ENCODE measurements at regions not wholly inside any gene's neighbourhood (a gene's known extent, or its start where the extent isn't known, plus 50 kb on each side); places are given as distances from the start of the nearest gene placed in this dataset.
"Not testable (repeated sequence)": the region's sequence is repeated elsewhere in the genome, so short reads cannot be mapped to it uniquely, and the experiment has no call there.

- DNase-seq: no peak
- no peaks in the 10 kb centered on the region for H3K27me3 ChIP-seq
- H3K36me3 ChIP-seq: no peaks in the 10 kb centered on the region
- TF ChIP-seq, protein P1, sequence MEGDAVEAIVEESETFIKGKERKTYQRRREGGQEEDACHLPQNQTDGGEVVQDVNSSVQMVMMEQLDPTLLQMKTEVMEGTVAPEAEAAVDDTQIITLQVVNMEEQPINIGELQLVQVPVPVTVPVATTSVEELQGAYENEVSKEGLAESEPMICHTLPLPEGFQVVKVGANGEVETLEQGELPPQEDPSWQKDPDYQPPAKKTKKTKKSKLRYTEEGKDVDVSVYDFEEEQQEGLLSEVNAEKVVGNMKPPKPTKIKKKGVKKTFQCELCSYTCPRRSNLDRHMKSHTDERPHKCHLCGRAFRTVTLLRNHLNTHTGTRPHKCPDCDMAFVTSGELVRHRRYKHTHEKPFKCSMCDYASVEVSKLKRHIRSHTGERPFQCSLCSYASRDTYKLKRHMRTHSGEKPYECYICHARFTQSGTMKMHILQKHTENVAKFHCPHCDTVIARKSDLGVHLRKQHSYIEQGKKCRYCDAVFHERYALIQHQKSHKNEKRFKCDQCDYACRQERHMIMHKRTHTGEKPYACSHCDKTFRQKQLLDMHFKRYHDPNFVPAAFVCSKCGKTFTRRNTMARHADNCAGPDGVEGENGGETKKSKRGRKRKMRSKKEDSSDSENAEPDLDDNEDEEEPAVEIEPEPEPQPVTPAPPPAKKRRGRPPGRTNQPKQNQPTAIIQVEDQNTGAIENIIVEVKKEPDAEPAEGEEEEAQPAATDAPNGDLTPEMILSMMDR (IDR thresholded peaks at IDR 0.05; ENCODE audit: low read depth, low read length): no peak
- no peak overlapping the region for H3K4me3 ChIP-seq (ENCODE audit: low read depth, low read length)
- H3K4me1 ChIP-seq: no peaks in the 10 kb centered on the region
- H3K9me3 ChIP-seq: no peaks in the 10 kb centered on the region
Measured at GRCh38 chr2:58701688-58702301, 460.7 kb upstream of the FANCL start.

DNA sequence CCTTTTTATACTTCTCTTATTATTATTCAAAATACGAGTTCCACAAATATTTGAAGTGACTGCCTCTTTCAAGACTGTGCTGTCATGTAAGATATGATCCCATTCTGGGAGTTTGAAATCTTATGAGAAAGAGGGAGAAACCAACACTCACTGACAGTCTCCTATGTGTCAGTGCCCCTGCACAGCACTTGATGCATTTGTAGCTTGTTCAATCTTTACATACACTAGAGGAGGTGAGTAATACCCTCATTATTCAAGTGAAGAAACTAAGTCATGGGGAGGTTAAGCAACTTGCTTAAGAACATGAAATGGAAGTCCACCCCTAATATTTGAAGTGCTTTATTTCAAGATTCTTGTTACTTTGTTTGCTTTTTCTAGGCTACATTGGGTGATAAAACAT is 459.5 kb upstream of the FANCL start:
- no peaks in the 10 kb centered on the region for H3K36me3 ChIP-seq
- H3K27me3 ChIP-seq: no peaks in the 10 kb centered on the region
- TF ChIP-seq, protein P1 (IDR thresholded peaks at IDR 0.05; ENCODE audit: low read depth, low read length): no peak
- no peak overlapping the region for H3K4me3 ChIP-seq (ENCODE audit: low read depth, low read length)
- DNase-seq: no peak
- H3K9me3 ChIP-seq: no peaks in the 10 kb centered on the region
- H3K4me1 ChIP-seq: no peaks in the 10 kb centered on the region

DNA sequence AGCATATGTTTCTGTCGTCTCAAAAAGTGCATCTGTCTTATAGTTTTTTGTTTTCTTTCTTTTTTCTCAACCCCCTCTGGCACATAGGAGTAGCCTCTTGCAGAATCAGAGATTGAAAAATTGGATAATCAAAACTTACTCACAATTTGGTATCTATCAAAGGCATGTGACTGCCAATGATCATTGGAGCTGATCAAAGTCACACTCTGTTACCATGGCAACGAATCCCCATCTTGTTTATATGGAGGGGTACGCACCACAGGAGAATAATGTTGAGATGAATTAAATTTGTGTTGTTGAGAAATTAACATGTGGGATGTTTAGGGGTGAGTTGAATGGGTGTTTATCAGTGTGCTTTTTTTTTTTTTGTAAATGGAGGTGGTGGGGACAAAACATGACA is 458.3 kb upstream of the FANCL start:
- Histone ChIP-seq H3K27me3 (no peaks in the 10 kb centered on the region), H3K36me3 (no peaks in the 10 kb centered on the region), H3K4me1 (no peaks in the 10 kb centered on the region), H3K9me3 (no peaks in the 10 kb centered on the region), H3K4me3 (ENCODE audit: low read depth, low read length) (no peak overlapping the region)
- DNase-seq: no peak
- TF ChIP-seq, protein P1 (IDR thresholded peaks at IDR 0.05; ENCODE audit: low read depth, low read length): no peak

GRCh38 chr2:58698620-58699019 is 457.5 kb upstream of the FANCL start:
- H3K4me3 ChIP-seq (ENCODE audit: low read depth, low read length): no peak overlapping the region
- no peak for DNase-seq
- H3K9me3 ChIP-seq: no peaks in the 10 kb centered on the region
- TF ChIP-seq, protein P1 (IDR thresholded peaks at IDR 0.05; ENCODE audit: low read depth, low read length): no peak
- no peaks in the 10 kb centered on the region for H3K27me3 ChIP-seq
- H3K4me1 ChIP-seq: no peaks in the 10 kb centered on the region
- H3K36me3 ChIP-seq: no peaks in the 10 kb centered on the region

DNA sequence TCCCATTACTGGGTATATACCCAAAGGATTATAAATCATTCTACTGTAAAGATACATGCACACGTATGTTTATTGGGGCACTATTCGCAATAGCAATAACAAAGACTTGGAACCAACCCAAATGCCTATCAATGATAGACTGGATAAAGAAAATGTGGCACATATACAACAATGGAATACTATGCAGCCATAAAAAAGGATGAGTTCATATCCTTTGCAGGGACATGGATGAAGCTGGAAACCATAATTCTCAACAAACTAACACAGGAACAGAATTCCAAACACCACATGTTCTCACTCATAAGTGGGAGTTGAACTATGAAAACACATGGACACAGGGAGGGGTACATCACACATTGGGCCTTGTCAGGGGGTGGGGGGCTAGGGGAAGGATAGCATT is 453.0 kb upstream of the FANCL start:
- not testable (repeated sequence) for H3K36me3 ChIP-seq; H3K4me3 ChIP-seq (ENCODE audit: low read depth, low read length); DNase-seq; H3K9me3 ChIP-seq; H3K4me1 ChIP-seq; H3K27me3 ChIP-seq

DNA sequence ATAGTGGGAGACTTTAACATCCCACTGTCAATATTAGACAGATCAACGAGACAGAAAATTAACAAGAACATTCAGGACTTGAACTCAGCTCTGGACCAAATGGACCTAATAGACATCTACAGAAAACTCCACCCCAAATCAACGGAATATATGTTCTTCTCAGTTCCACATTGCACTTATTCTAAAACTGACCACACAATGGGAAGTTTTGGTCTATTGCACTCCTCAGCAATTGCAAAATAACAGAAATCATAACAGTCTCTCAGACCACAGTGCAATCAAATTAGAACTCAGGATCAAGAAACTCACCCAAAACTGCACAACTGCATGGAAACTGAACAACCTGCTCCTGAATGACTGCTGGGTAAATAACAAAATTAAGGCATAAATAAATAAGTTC is 449.9 kb upstream of the FANCL start:
- not testable (repeated sequence) for H3K27me3 ChIP-seq; H3K9me3 ChIP-seq; H3K36me3 ChIP-seq; H3K4me3 ChIP-seq (ENCODE audit: low read depth, low read length); DNase-seq; H3K4me1 ChIP-seq

DNA sequence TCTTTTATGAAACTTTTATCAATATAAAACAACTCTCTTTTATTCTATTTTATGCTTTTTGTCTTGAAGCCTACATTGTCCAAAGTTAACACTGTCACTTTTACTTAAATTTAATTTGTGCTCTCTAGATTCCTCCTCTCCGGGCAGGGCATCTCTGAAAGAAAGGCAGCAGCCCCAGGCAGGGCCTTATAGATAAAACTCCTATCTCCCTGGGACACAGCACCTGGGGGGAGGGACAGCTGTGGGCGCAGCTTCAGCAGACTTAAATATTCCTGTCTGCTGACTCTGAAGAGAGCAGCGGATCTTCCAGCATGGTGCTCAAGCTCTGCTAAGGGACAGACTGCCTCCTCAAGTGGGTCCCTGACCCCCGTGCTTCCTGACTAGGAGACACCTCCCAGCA is 447.7 kb upstream of the FANCL start:
- H3K27me3 ChIP-seq: no peaks in the 10 kb centered on the region
- no peaks in the 10 kb centered on the region for H3K36me3 ChIP-seq
- DNase-seq: no peak
- no peaks in the 10 kb centered on the region for H3K9me3 ChIP-seq
- no peak overlapping the region for H3K4me3 ChIP-seq (ENCODE audit: low read depth, low read length)
- no peaks in the 10 kb centered on the region for H3K4me1 ChIP-seq
- TF ChIP-seq, protein P1 (IDR thresholded peaks at IDR 0.05; ENCODE audit: low read depth, low read length): no peak

All from BE2C (cell line).